ENCODE measurements at regions not wholly inside any gene's neighbourhood (a gene's known extent, or its start where the extent isn't known, plus 50 kb on each side); places are given as distances from the start of the nearest gene placed in this dataset.

DNA sequence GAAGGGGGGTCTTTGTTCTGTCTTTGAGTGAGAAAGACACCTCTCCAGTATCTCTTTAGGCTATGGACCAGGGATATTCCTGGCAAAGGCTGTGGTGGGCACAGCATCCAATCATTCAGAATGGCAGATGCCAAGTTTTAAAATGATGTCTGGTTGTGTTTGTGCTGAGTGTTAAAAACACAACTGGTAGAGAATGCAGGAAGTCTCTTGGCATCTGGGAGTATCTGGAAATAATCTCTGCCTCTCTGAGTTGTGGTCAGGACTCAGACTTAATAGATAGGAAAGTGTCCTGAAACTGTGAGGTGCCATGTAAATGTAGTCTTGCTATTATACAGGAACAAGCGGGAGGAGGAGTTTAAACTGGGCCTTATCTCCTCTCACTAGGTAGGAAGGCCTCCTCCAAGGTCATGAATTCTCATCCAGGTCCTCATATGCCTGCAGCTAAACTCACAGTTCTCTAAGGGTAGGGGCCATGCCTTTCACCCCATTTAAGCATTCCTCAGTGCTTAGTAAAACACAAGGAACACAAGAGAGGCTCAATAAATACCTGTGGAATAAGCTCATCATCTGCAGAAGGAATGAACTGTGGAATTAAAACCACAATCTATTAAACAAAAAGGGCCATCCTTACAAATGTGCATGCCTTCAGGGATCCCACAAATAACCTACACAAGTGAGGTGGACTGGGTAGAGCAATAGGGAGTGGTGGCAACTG, 317.6 kb downstream of the CBLN1 start:
- TF ChIP-seq GABPA (IDR thresholded peaks at IDR 0.05 in 1 of 2, conservative IDR thresholded peaks at IDR 0.05 in 1 of 2) (no peak), RAD21 (IDR thresholded peaks at IDR 0.05) (no peak), CTCF (IDR thresholded peaks at IDR 0.05; ENCODE audit: low read depth, low read length, missing input control) (no peak), FOXA2 (IDR thresholded peaks at IDR 0.05) (no peak), SP1 (IDR thresholded peaks at IDR 0.05) (no peak), EGR1 (IDR thresholded peaks at IDR 0.05; ENCODE audit: low read depth in 2 of 2) (no peak), JUND (IDR thresholded peaks at IDR 0.05) (no peak)
- TF ChIP-seq, protein P1, sequence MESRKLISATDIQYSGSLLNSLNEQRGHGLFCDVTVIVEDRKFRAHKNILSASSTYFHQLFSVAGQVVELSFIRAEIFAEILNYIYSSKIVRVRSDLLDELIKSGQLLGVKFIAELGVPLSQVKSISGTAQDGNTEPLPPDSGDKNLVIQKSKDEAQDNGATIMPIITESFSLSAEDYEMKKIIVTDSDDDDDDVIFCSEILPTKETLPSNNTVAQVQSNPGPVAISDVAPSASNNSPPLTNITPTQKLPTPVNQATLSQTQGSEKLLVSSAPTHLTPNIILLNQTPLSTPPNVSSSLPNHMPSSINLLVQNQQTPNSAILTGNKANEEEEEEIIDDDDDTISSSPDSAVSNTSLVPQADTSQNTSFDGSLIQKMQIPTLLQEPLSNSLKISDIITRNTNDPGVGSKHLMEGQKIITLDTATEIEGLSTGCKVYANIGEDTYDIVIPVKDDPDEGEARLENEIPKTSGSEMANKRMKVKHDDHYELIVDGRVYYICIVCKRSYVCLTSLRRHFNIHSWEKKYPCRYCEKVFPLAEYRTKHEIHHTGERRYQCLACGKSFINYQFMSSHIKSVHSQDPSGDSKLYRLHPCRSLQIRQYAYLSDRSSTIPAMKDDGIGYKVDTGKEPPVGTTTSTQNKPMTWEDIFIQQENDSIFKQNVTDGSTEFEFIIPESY (IDR thresholded peaks at IDR 0.05) = no peak
